ENCODE measurements at regions not wholly inside any gene's neighbourhood (a gene's known extent, or its start where the extent isn't known, plus 50 kb on each side); places are given as distances from the start of the nearest gene placed in this dataset.

DNA sequence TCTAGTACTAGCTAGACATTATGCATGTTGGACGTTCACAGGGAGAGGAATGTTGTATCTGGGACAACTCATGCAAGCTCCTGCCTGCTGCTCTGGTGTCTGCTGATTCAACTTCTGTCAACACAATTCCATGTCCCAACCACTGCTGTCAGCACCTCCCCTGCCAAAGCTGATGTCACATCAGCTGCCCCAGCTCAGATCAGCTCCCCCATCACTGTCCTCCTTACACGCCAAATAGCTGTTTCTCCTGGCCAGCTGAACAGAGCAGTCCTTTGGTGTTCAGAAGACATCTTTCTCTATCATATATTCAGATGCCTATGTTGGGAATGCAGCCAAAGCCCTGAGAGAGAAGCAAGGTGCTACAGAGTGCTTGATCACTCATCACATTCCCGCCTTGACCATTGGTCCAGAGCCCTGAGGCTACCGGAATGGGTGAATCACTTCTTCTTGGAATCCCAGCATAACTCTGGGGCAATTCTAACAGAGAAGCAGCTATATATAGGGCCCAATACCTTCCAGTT lies 223.3 kb downstream of the SEC61B start:
- no peak for DNase-seq

DNA sequence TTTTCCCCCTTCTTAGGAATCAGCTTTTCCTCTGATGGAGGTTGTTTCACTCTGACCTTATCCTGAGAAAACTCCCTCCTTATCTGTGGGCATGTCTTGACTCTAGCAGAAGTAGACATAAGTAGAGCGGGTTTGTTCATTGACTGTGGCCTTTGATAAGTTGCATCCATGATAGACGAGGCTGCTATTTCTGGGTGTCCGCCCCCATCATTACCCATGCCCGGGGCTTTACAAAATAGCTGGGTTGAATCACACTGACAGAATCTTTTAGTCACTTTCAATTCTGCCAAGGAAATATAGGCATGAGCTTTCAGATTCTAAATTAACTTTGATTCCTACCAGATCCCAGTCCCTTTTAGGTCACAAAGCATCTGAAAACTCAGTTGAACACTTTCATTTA lies 223.8 kb downstream of the SEC61B start:
- no peak for DNase-seq

DNA sequence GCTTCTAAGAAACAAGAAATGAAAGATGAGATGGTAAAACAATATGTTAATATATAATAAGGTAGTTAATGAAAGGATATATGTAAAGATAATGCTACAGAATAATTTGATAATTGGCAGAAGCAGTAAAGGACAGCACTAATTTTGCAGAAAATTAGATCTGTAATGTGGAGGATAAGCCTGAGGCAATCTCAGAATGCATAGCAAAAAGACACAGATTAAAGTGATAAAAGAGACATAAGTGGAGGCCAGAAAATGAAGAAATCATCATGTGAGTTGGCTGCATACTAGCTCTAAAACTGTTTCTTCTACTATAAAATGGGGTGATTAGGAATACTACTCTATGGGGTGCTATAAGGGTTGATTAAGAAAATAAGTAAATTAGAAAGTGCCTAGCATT lies 225.9 kb downstream of the SEC61B start:
- DNase-seq = no peak

DNA sequence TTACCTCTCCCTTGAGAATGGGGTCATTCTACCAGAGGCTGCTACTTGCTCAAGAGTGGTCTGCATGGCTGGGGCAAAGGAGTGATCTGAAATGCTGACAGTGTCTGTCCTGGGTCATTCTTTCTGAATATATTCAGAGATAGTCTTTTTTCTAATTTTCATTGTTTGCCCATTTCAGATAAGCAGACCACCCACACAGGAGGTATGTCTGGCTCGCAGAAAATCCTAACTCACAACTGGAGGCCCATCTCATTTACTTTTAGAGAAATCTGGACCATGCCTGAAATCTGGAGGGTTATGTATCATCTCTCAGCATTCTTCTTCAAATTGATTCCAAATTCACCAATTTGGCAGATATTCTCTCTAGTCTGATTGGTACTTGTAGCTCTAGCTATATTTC lies 227.6 kb downstream of the SEC61B start:
- no peak for DNase-seq

DNA sequence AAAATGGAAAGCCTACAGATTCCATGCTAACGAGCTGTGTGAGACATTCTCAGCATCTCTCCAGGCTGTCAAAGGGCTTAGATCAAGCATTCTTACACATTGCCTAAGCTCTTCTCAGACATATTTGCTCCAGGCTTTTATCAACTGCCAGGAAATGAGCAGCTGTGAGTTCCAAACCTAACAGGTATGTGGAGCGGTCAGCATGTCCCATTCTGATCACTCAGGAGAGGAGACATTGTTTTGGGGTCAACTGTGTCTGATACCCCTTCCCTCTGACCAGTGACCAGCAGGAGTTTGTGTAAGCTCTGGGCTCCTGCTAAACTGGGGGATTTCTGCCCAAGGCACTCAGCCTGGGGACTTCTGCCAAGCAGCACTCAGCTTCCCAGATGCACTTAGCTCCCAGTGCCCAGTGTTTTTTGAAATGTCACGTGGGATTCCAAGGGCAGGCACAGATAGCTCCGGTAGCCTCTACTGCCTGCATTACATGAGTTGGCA lies 229.1 kb downstream of the SEC61B start:
- DNase-seq = no peak

DNA sequence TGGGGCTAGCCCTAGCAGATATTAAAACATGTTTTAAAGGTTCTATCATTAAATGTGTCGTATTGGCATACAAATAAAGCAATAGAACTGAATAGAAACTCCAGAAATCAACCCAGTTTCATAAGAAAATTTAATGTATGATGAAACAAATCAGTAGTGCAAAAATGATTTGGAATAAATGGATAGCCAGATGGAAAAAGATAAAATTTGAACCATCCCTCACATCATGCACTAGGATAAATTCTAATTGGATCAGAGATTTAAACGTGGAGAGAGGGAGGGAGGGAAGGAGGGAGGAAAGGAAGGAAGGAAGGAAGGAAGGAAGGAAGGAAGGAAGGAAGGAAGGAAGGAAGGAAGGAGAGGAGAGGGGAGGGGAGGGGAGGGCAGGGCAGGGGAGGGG lies 235.3 kb downstream of the SEC61B start:
- DNase-seq = no peak

DNA sequence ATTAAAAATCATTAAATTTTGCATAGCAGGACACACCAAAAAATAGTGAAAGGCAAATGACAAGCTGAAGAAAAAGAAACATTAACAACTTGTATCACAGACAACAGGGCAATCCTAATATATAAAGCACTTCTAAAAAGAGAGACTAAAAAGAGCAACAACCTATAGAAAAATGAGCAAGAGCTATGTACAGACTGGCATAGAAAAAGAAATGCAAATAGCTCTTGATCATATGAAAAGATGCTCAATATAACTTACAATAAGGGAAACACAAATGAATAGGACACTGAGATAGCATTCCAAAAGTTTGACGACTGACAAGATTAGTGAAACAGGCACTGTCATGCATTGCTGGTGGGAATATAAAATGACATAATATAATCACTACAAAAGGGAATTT lies 235.9 kb downstream of the SEC61B start:
- DNase-seq = no peak

DNA sequence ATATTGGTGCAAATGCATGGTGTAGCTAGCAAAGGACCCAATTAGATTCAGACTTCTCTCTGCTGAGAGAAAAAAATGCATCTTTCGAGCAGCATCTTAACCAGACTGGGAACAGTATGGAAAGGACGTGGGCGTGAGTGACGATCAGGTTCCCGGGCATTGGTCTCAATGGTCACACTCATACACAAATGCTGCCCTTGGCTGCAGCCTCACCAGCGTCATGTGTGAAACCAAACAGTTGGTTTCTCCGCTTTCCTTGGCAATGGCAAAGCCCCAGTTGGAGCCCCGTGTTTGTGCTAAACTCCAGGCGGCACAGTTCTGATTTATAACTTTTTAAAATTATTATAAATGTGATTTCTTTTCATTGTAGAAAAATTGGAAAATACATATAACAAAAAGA lies 237.8 kb downstream of the SEC61B start:
- DNase-seq = no peak

DNA sequence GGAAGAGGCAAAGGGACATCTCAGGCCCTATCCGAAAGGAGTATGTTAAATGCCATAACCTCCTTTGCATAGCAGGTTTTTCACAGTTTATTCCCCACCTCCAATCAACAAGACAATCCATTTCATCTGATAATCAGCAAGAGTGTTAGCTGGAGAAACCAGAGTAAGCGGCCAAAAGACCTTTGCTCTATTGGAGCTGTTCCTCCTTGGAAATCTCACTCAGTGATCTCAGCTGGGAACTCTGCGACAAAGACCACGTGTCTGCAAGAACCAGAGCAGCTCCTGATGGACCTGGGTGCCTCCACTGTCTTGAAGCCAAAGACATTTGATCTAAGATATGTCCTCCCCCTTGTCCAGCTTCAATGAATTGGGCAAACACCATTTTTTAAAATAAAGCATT lies 241.0 kb downstream of the SEC61B start:
- no peak for DNase-seq

DNA sequence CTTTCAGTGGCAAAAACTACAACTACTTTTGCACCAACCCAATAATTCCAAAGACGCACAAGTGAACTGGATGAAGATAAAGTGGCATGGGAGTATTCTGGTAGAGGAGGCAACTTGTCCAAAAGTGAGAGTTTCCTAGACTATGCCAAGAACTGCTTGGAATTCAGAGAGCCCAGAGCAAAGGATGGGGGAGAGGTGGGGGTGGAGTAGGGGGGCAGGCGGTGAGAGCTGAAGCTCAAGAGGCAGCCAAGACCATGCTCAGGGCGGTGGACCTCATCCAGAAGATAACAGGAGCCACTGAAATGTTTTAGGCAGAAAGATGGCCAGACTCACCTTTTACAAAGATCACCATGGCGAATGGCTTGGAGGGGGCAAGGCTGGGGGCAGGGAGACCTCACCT lies 242.5 kb downstream of the SEC61B start:
- no peak for DNase-seq

DNA sequence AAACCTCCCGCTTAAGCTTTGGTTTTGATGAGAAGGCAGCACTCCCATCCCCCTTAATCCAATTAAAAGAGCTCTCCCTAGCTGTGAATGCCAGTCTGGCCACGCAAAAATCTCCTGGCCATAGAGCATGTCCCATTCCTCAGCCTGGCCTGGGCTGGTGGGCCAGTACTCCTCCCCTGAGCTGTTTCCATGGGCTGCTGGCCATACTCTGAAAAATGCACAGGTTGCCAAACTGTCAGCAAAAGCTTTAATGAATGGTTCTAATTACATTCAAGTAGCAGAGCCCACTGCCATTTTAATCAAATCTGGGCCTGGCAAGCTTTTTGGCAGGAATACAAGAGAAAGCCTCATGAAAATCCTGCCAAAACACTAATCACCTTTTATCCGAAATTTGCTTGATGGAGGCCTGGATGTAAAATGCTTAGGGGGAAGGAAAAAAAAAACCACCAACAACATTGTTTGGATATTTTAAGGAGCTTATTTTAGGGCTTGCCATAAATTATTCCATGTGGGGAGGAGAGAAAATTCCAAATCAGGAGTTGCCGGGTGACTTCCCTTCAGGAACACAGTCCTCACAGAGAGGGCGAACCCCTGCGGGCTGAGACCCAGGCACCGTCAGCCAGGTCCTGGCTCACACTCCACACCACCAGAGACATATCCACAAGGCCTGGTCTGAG lies 243.3 kb downstream of the SEC61B start:
- DNase-seq = no peak

DNA sequence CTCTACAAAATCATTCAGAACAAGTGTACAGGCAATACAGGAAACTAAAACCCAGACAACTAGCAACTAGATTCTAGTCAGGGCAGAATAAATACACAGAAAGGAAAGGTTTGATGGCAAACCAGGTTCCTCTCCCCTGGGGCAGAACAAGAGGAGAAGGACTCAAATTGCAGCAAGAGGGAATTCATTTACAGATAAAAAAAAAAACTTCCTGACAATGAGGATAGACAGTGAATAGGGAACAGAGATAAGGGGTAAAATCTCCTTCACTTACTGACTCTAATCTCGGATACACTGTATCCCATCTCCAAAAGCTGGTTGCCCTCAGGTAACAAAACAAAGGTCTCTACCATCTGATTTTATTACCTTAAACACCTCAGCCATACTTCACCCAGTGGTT lies 244.0 kb downstream of the SEC61B start:
- no peak for DNase-seq

DNA sequence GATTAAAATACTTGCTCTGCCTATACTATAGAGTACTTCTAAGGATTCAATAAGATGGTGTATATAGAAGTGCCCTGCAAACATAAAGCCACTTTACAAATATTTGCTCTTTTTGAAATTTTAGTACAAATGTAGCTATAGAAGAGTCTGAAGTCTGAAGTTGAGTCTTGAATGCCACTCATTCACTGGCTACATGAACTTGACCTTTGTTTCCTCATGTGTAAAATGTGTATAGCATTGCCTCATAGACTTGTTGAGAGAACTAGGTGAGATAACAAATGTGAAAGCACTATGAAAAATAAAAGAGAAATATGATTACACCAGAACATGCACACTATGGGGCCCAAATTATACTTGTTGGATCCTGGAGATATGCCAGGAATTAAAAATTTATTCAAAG lies 244.7 kb downstream of the SEC61B start:
- no peak for DNase-seq

DNA sequence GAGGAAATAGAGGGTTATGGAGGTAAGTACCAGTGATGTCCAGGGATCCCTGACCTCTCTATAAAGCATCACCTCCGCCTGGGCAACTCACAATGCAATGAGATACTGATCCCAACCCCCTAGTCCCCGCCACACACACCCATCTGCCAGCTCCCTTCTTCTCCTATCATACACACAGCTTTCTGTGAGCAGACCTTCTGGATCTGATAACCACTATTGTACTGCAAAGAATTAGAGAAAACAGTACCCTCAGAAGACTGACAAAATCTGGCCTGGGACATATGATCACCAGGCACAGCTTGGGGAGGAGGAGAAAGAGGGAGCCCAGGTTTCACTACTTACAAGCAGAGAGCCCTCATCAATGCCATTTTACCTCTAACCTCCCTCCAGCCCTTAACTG lies 249.0 kb downstream of the SEC61B start:
- DNase-seq = no peak

DNA sequence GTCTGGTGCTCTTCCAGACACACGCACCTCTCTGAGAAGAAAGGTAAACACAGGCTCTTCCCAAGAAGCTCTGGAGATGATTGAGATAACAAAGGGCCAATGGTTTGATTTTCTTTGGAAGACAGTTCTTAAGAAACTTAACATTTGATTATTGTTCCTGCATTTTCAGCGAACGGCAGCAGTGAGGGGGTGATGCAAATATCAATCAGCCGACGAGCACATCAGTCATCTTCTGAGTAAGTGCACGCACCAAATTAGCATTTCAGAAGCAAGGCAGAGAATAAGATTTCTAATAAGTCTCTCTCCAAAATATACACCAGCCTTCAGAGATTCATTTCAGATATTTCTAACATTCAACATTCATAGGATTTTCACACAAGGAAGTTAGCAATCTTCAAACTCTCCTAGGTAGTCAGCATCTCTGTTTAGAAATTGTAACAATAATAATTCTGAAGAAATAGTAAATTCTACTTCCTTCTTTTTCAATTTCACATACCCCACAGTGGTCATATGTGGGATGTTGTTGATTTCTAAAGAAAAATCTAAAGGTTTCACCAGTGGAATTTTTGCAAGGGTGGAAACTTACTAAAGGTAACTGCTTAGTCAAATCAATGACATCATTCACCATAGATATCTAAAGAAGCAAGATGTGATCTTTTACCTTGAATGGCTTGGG lies 250.3 kb downstream of the SEC61B start:
- DNase-seq = no peak

DNA sequence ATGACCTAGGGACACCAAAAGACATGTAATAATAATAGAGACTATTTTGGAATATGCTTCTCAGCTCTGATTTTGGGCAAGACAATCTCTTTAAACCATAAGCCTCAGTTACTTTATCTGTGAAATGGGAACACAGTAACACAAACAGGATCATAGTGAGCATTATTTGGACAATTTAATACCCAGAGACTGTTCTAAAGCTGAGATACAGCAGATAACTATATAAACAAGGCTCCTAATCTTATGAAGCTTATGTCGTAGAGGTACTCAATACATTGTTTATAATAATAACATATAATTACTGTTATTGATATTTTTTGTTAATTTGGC lies 250.8 kb downstream of the SEC61B start:
- no peak for DNase-seq

DNA sequence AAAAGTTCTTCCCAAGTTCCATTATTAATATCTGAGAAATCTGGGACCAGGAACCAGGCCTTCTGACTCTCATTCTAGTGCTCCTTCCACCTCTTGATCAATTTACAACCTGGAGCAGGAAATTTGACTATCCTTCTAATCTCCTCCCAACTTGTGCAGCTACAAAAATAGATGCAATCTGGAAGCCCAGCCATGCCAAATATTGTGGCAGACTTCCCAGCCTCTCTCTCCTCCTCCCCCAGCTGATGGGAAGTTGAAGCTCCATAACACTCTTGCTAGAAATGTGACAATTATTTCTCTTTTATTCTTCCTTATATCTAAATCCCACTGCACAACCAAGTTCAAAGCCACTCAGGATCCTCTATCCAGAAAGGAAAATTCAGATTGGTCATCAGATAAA lies 252.1 kb downstream of the SEC61B start:
- no peak for DNase-seq

DNA sequence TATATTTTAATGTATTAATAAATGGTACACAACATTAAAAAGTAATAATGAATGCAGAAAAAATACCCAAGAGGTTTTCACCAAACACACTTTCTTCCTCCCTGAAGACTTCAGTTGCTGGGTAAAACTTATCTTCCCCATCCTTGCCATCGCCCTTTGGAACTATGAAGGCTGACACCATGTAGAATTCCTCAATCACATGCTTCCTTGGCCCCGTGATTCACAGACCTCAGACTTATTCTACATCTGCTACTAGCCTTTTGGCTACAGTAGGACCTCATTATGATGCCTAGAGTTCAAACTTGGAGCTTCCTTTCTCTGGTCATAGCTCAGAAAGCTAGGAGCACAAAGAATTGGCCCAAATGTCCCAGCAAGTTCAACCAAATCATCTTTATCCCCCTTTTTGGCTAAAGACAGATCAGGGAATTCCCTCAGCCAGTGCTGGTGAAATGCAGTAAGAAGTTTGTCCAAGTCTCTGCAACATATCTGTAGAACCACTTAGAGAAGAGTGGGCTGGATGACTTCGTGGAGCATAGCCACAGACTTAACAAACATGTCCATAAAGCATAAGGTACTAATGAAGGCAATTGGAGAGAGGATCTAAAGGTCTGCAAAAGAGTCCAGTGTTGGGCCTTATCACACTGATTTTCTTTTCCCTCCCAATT lies 253.5 kb downstream of the SEC61B start:
- DNase-seq = no peak

DNA sequence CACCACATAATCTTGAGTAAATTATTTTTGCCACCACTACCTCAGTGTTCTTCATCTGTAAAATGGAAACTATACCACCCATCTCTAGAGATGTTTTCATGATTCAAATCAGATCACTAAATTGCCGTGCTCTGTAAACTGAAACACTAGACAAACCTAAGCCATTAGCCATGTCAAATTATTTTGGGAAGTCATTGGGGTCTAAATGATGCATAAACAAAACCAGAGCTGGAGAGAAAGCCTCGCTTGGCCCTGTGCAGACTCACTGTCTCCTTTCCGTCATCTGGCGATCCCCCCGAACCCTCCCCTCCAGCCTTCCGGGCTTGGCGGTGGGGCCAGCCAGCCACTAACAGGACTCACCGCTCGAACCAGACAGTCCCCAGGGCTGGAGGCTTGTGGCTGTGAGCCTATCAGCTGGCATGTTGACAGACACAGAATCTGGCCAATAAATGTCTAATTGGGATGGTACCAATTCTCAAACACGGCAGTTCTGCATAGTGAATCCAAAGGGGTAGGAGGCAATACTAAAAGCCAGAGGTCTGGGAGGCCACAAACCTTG lies 256.5 kb downstream of the SEC61B start:
- DNase-seq = no peak

DNA sequence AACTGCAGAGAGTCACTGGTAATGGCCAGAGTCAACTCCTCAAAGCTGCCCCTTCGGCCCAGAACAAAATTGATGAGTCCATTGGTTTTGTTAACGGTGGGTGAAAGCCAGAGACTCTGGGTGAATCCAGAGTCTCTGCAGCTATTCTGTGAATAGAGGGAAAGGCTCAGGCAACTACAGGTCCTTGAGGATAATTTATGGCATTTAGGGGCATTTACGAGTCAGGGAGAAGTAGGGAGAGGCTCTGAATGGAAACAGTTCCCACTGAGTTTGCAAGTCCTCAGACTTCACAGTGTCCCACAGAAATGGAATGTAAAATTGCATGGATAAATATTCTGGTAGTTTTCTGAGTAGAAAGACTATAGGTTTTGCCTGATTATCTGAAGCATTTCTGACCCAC lies 257.8 kb downstream of the SEC61B start:
- DNase-seq = no peak

DNA sequence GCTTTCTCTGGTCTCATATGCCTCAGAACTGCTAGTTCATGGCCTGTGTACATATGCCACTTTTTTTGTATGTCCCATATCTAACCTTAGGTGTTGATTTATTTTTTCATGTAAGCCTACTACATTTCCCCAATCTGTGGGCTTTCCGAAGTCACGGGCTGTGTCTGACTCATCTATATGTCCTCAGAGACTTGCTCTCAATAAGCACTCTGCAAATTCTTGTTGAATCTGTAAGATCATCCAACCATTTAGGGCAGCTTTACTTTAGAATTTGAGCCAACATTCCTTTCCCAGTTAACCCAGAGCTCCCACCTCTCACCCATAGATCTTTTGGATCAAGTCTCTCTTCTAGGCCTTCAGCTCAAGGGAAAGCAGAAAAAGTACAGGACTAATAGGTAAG lies 263.4 kb downstream of the SEC61B start:
- DNase-seq = no peak

DNA sequence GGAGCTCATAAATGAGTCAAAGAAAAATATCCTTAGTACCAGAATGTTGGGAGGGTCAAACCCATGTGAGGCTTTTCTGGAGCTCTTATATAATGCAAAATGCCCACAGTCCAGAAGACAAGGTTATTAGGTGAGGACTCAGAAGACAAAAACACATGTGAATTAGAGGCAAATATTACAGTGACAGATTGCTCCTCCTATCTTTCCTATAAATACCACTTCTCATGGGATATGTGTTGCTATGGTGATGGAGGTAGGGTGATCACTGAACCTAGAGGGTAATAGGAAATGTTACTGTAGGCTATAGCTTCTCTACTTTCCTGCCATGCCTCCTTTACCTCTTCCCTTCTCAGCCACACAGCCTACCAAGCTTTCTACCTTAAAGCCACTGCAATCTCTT lies 264.6 kb downstream of the SEC61B start:
- no peak for DNase-seq

DNA sequence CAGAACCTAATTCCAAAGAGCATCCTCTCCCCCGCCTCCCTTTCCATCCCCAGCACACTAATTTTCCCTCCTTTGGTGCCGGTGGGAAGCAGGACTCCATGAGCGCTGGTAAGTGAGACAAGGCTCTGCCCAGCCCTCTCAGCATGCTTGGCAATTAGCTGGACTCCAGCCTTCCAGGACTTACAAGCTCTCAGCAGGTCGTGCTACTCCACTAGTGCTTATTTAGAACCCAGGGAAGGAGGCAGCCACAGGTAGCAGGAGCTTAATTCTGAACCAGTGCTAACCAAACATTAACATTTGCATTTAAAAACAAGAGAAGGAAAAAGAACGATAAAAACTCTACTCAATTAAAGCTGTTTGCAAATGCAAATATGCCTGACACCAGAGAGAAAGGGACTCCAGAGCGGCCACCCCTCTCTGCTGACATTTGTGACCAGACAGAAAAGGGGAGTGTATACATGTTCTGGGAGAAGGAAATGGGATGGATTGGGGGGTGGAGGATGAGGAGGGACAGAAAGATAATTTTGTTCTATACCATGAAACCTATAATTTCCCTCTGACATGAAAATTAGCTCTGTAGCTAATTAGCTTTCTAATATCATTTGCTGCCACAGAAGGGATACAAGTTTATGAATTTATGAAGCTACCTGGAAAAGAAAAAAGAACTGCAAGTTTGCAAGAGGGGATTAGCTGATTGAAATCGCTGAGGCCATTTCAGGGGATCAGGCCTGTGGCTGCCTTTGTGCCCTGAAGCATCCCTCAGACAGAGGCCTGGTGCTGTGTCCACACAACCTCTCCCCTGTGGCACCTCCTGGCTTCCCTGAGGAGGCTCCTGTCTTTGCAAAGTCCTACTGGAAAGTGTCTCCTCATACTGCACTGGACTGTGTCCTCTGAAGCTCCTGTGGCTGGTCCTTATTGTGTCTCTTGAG lies 266.3 kb downstream of the SEC61B start:
- DNase-seq = no peak
